GM13977 (cell line): ENCODE measurements at regions not wholly inside any gene's neighbourhood (a gene's known extent, or its start where the extent isn't known, plus 50 kb on each side); places are given as distances from the start of the nearest gene placed in this dataset.

Experiments used
- DNase-seq: peaks from one replicate; pipeline ENCODE4 v3.0.0; 2012; ENCODE audit warnings: low spot score
- CTCF ChIP-seq: IDR thresholded peaks from 2 replicates; pipeline ENCODE4 v1.5.1; 2012; ENCODE audit warnings: mild to moderate bottlenecking, control low read depth; ENCODE audit not compliant: insufficient read depth; ENCODE audit errors: extremely low read depth, missing control alignments
- in situ Hi-C: fragments of 300-500 bp; cut with MboI; formaldehyde crosslinking; loops from one replicate; pipeline ENCODE4 v1.12.0; 2022; ENCODE audit warnings: low sequenced_read_pairs, low pct_unique_long_range_greater_than_20kb, mixed read lengths, inconsistent platforms; ENCODE audit not compliant: unreplicated experiment

DNA sequence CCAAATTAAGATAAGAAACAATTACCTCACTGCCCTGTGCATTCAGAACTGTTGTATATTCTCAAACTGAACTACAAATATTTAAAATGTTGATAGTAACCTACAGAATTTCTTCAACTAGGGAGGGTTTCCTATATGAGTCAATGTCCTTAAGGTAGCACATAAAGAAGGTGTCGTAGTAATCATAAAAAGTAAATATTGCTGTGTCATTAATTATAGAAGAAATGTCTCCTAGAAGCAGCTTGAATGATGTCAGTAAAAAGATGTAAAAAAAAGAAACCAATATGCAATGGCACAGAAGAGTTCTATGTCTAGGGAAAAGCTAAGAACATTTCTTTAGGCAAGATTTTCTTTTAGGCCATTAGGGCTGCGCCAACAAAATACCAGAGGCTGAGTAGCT lies 559.6 kb upstream of the EPHA5 start:
- TF ChIP-seq CTCF, result no peak
- in situ Hi-C loops, result no loop called here

GRCh38 chr4:66225539-66225938 lies 555.2 kb upstream of the EPHA5 start:
- TF ChIP-seq CTCF, result no peak
- DNase-seq, result no peak
- in situ Hi-C loops, result no loop called here

More for the DNA sequence above, 559.6 kb upstream of the EPHA5 start:
- no peak for DNase-seq

GRCh38 chr4:66223068-66223703 lies 552.9 kb upstream of the EPHA5 start:
- TF ChIP-seq CTCF, result no peak
- in situ Hi-C loops, result no loop called here
- DNase-seq, result no peak

- no peak for TF ChIP-seq CTCF
- no peak for DNase-seq
- in situ Hi-C loops, result no loop called here
These were observed 549.1 kb upstream of the EPHA5 start for GRCh38 chr4:66219401-66219800.

GRCh38 chr4:66216252-66216651 lies 546.0 kb upstream of the EPHA5 start:
- TF ChIP-seq CTCF, result no peak
- DNase-seq, result no peak
- in situ Hi-C loops, result no loop called here

GRCh38 chr4:66212489-66212888 lies 542.2 kb upstream of the EPHA5 start:
- DNase-seq, result no peak
- in situ Hi-C loops, result no loop called here
- TF ChIP-seq CTCF, result no peak

DNA sequence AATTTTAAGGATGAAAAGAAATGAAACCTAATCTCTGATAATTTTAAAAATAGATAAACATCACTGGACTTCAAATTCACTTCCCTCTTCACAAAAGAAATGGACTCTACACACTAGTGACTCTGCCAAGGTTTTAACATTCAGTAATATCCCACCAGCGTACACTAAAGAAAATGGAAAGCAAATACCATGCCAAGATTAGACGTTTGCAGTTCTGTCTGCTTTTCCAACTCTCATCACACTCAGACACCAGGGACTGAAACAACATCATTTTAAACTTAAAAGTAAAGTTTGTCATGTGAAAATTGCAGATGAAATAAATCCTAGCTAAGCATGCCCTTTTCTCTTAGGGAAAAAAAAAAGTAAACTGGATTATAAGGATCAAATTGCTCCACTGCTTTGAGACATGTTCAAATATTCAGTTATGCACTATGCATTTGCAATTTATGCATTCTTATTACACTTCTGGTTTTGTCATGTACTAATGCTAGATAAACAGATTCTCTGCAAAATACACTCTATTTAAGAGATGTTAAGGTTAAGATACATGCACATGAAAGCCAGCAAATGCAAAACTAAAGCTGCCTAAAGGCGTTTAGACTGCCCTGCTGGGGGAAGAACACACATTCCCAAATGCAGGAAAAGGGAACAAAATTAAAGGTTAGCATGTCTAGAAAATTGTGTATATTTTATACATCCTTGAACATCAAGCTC lies 534.4 kb upstream of the EPHA5 start:
- in situ Hi-C loops, result no loop called here
- DNase-seq, result no peak
- no peak for TF ChIP-seq CTCF
